WTC11 (cell line): ENCODE measurements at regions not wholly inside any gene's neighbourhood (a gene's known extent, or its start where the extent isn't known, plus 50 kb on each side); places are given as distances from the start of the nearest gene placed in this dataset.

Experiments used
- ATAC-seq: fragments of 200-7000 bp; cut with Tn5 transposase; 2 replicates; pipeline ENCODE4 v1.10.0; 2021; ENCODE audit warnings: mild to moderate bottlenecking, moderate library complexity
- CTCF ChIA-PET: fragments of 300-600 bp; sonication (Branson Sonifier 250); formaldehyde crosslinking; loops from one replicate; lab custom pipeline; 2021; ENCODE audit warnings: antibody characterized with exemption; lab: Charles Lee
- POLR2A ChIA-PET: fragments of 350-600 bp; sonication (Branson Sonifier 250); formaldehyde crosslinking; loops from one replicate; lab custom pipeline; 2021; ENCODE audit warnings: antibody characterized with exemption; lab: Charles Lee
- DNase-seq: peaks from one replicate; pipeline ENCODE4 v3.0.0; 2021; ENCODE audit warnings: low spot score
- H3K27ac Mint-ChIP-seq: 2 replicates; pipeline ENCODE4 v1.8.0; 2021; ENCODE audit warnings: mixed read lengths
- H3K27me3 Mint-ChIP-seq: 2 replicates; pipeline ENCODE4 v1.8.0; 2021; ENCODE audit warnings: low read depth, mild to moderate bottlenecking, moderate library complexity, mixed read lengths
- H3K36me3 Mint-ChIP-seq: 2 replicates; pipeline ENCODE4 v1.8.0; 2021; ENCODE audit warnings: mixed read lengths
- H3K4me1 Mint-ChIP-seq: 2 replicates; pipeline ENCODE4 v1.8.0; 2022; ENCODE audit warnings: mixed read lengths
- H3K4me3 Mint-ChIP-seq: 2 replicates; pipeline ENCODE4 v1.8.0; 2021; ENCODE audit warnings: mild to moderate bottlenecking, moderate library complexity, mixed read lengths
- H3K9me3 Mint-ChIP-seq: 2 replicates; pipeline ENCODE4 v1.8.0; 2021; ENCODE audit warnings: mixed read lengths
- CREB1 ChIP-seq: sonication (generic); formaldehyde crosslinking; IDR thresholded peaks from 2 replicates; pipeline ENCODE4 v1.8.0; 2023; ENCODE audit warnings: mild to moderate bottlenecking, missing genetic modification reagents
- E2F1 ChIP-seq: sonication (generic); formaldehyde crosslinking; IDR thresholded peaks from 2 replicates; pipeline ENCODE4 v1.8.0; 2022; ENCODE audit warnings: mild to moderate bottlenecking, missing genetic modification reagents
- ERG ChIP-seq: fragments of 250-450 bp; sonication (Bioruptor Pico); IDR thresholded peaks from 2 replicates; pipeline ENCODE4 v1.8.0; 2021; ENCODE audit warnings: mild to moderate bottlenecking
- ESRRA ChIP-seq: sonication (generic); formaldehyde crosslinking; IDR thresholded peaks from 2 replicates; pipeline ENCODE4 v1.8.1; 2022; ENCODE audit warnings: mild to moderate bottlenecking, missing genetic modification reagents, borderline replicate concordance
- HMGA2 ChIP-seq: fragments of 250-450 bp; sonication (Bioruptor Pico); IDR thresholded peaks from 2 replicates; pipeline ENCODE4 v1.4.0; 2021; ENCODE audit warnings: mild to moderate bottlenecking, moderate library complexity
- JUN ChIP-seq: sonication (generic); formaldehyde crosslinking; IDR thresholded peaks from 2 replicates; pipeline ENCODE4 v1.8.0; 2023; ENCODE audit warnings: mild to moderate bottlenecking, missing genetic modification reagents
- MAX ChIP-seq: sonication (generic); formaldehyde crosslinking; IDR thresholded peaks from 2 replicates; pipeline ENCODE4 v1.8.0; 2022; ENCODE audit warnings: mild to moderate bottlenecking, missing genetic modification reagents
- MXD4 ChIP-seq: fragments of 250-450 bp; sonication (Bioruptor Pico); IDR thresholded peaks from 2 replicates; pipeline ENCODE4 v1.8.0; 2021; ENCODE audit warnings: mild to moderate bottlenecking, moderate library complexity, borderline replicate concordance
- NR1H2 ChIP-seq: sonication (generic); formaldehyde crosslinking; IDR thresholded peaks from 2 replicates; pipeline ENCODE4 v1.9.0; 2021; ENCODE audit warnings: mild to moderate bottlenecking, moderate library complexity, missing genetic modification reagents
- NR2C2 ChIP-seq: sonication (generic); formaldehyde crosslinking; IDR thresholded peaks from 2 replicates; pipeline ENCODE4 v1.8.0; 2022; ENCODE audit warnings: mild to moderate bottlenecking, missing genetic modification reagents
- NR3C1 ChIP-seq: sonication (generic); formaldehyde crosslinking; conservative IDR thresholded peaks from 2 replicates; pipeline ENCODE4 v1.8.1; 2023; ENCODE audit warnings: low read depth, mild to moderate bottlenecking, missing genetic modification reagents
- TEAD1 ChIP-seq: sonication (generic); formaldehyde crosslinking; IDR thresholded peaks from 2 replicates; pipeline ENCODE4 v1.8.0; 2022; ENCODE audit warnings: mild to moderate bottlenecking, missing genetic modification reagents
- TEAD4 ChIP-seq: sonication (generic); formaldehyde crosslinking; IDR thresholded peaks from 2 replicates; pipeline ENCODE4 v1.8.0; 2022; ENCODE audit warnings: mild to moderate bottlenecking, missing genetic modification reagents
- ZNF263 ChIP-seq: sonication (generic); formaldehyde crosslinking; IDR thresholded peaks from 2 replicates; pipeline ENCODE4 v1.8.1; 2022; ENCODE audit warnings: low read depth, mild to moderate bottlenecking, moderate library complexity, missing genetic modification reagents
- ZNF281 ChIP-seq: sonication (generic); formaldehyde crosslinking; IDR thresholded peaks from 2 replicates; pipeline ENCODE4 v1.8.0; 2023; ENCODE audit warnings: mild to moderate bottlenecking, missing genetic modification reagents
- ZNF396 ChIP-seq: fragments of 250-450 bp; sonication (Bioruptor Pico); IDR thresholded peaks from 2 replicates; pipeline ENCODE4 v1.8.0; 2021; ENCODE audit warnings: mild to moderate bottlenecking, moderate library complexity, borderline replicate concordance
- ZNF425 ChIP-seq: fragments of 250-450 bp; sonication (Bioruptor Pico); conservative IDR thresholded peaks from 2 replicates; pipeline ENCODE4 v1.9.0; 2021; ENCODE audit warnings: mild to moderate bottlenecking
- TF ChIP-seq, protein P1 (sequence below): sonication (generic); formaldehyde crosslinking; conservative IDR thresholded peaks from 2 replicates; pipeline ENCODE4 v1.8.1; 2022; ENCODE audit warnings: mild to moderate bottlenecking, missing genetic modification reagents
- TF ChIP-seq, protein P2 (sequence below): sonication (generic); formaldehyde crosslinking; IDR thresholded peaks from 2 replicates; pipeline ENCODE4 v1.8.1; 2022; ENCODE audit warnings: low read depth, missing genetic modification reagents, borderline replicate concordance

DNA sequence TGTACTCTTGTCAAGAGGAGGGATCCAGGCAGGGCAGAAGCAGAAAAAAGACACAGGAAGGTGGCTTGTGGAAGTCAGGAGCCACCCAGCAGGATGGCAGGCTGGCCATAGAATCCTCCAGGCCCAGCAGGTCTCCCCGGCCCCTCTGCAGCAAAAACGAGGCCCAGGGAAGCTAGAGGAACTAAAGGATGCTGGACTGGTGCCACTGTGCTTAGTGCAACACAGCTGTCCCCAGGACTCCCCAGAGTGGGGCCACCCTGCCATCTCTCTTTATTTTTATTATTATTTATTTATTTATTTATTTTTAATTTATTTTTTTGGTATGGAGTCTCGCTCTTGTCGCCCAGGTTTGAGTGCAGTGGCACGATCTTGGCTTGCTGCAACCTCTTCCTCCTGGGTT, 54.1 kb downstream of the PITPNM2 start:
- POLR2A ChIA-PET: no interaction called here

DNA sequence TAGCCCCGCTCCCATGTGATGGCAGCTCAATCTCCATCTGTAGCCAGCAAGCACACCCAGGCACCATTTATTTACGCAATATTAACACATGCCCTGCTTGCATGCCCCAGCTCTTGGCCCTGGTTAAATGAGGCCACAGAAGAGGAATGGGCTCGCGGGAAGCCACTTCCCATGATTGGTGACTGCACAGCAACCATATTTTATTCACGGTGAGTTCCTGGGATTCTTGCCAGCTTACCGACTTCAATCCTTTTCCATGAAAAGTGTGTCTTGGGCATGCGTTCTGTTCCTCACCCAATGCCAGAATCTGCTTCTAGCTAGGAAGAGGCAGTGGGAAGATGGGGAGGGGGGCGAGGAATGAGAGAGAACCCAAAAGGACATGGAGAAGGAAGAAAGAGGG, 54.7 kb downstream of the PITPNM2 start:
- peaks cover 6% of the 10 kb centered on the region for H3K4me1 Mint-ChIP-seq
- H3K27me3 Mint-ChIP-seq: no peaks in the 10 kb centered on the region
- H3K9me3 Mint-ChIP-seq: no peaks in the 10 kb centered on the region
- no peak overlapping the region for H3K27ac Mint-ChIP-seq
- ChIA-PET POLR2A (no interaction called here), CTCF (interaction anchor here (1.4 kb wide), 1 partner anchor 32 kb away, joined by 5 read pairs; no protein-coding TSS in a partner anchor)
- ATAC-seq: no peak
- no peaks in the 10 kb centered on the region for H3K36me3 Mint-ChIP-seq
- no peak overlapping the region for H3K4me3 Mint-ChIP-seq
- no peak for DNase-seq
- no peak for TF ChIP-seq ZNF396
- no peak for TF ChIP-seq TEAD1
- TF ChIP-seq MAX (CRISPR knock-in tag): no peak
- TF ChIP-seq JUN (CRISPR knock-in tag): no peak
- no peak for TF ChIP-seq ERG (CRISPR knock-in tag)
- TF ChIP-seq NR2C2 (CRISPR knock-in tag): no peak
- TF ChIP-seq ZNF425 (CRISPR knock-in tag): no peak
- TF ChIP-seq TEAD4 (CRISPR knock-in tag): no peak
- TF ChIP-seq NR3C1: no peak
- TF ChIP-seq MXD4 (CRISPR knock-in tag): no peak
- no peak for TF ChIP-seq ZNF263
- no peak for TF ChIP-seq CREB1
- TF ChIP-seq E2F1: no peak
- TF ChIP-seq ESRRA (CRISPR knock-in tag): no peak
- TF ChIP-seq NR1H2: no peak

More for the DNA sequence above, 54.1 kb downstream of the PITPNM2 start:
- no peaks in the 10 kb centered on the region for H3K36me3 Mint-ChIP-seq
- no peak overlapping the region for H3K27ac Mint-ChIP-seq
- no peak overlapping the region for H3K4me3 Mint-ChIP-seq
- H3K9me3 Mint-ChIP-seq: no peaks in the 10 kb centered on the region
- no peak for ATAC-seq
- DNase-seq: no peak
- H3K4me1 Mint-ChIP-seq: peaks cover 11% of the 10 kb centered on the region
- TF ChIP-seq ZNF281 (CRISPR knock-in tag) (no peak), HMGA2 (CRISPR knock-in tag) (peak; percentile 41; the same call in 1 of the 2 replicates), ESRRA (CRISPR knock-in tag) (no peak), E2F1 (no peak)
- TF ChIP-seq, protein P1, sequence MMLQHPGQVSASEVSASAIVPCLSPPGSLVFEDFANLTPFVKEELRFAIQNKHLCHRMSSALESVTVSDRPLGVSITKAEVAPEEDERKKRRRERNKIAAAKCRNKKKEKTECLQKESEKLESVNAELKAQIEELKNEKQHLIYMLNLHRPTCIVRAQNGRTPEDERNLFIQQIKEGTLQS (CRISPR knock-in tag): no peak
- TF ChIP-seq, protein P2, sequence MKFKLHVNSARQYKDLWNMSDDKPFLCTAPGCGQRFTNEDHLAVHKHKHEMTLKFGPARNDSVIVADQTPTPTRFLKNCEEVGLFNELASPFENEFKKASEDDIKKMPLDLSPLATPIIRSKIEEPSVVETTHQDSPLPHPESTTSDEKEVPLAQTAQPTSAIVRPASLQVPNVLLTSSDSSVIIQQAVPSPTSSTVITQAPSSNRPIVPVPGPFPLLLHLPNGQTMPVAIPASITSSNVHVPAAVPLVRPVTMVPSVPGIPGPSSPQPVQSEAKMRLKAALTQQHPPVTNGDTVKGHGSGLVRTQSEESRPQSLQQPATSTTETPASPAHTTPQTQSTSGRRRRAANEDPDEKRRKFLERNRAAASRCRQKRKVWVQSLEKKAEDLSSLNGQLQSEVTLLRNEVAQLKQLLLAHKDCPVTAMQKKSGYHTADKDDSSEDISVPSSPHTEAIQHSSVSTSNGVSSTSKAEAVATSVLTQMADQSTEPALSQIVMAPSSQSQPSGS (CRISPR knock-in tag): no peak
- TF ChIP-seq, all 79 proteins: peak for 1
- CTCF ChIA-PET: interaction anchor here (1.4 kb wide), 1 partner anchor 33 kb away, joined by 5 read pairs; no protein-coding TSS in a partner anchor
- no peaks in the 10 kb centered on the region for H3K27me3 Mint-ChIP-seq
